GM12892 (cell line): ENCODE measurements at regions not wholly inside any gene's neighbourhood (a gene's known extent, or its start where the extent isn't known, plus 50 kb on each side); places are given as distances from the start of the nearest gene placed in this dataset.

ENCODE experiments used
- DNase-seq: peaks from one replicate; pipeline ENCODE4 v3.0.0; 2011; ENCODE audit not compliant: insufficient read length
- FAIRE-seq: peaks from 2 replicates; lab custom pipeline; 2011; peaks lifted over from hg19 to GRCh38; lab: Jason Lieb, UNC
- POLR2A ChIP-seq: IDR thresholded peaks from 2 replicates; pipeline ENCODE4 v1.6.1; 2011; ENCODE audit warnings: low read depth, low read length, control low read depth
- POLR2AphosphoS5 ChIP-seq: IDR thresholded peaks from 2 replicates; pipeline ENCODE4 v1.6.1; 2011; ENCODE audit warnings: low read depth, low read length, control low read depth
- TAF1 ChIP-seq: IDR thresholded peaks from 2 replicates; pipeline ENCODE4 v1.6.1; 2011; ENCODE audit warnings: low read depth, mild to moderate bottlenecking, control low read depth, low read length, borderline replicate concordance

- DNase-seq (no peak), FAIRE-seq (no peak)
- no peak for TF ChIP-seq POLR2A
- TF ChIP-seq POLR2AphosphoS5: no peak
- no peak for TF ChIP-seq TAF1
These were observed 60.6 kb upstream of the ADRA1B start for GRCh38 chr5:159855476-159856191.

GRCh38 chr5:159858871-159859270, 57.4 kb upstream of the ADRA1B start:
- no peak for FAIRE-seq
- DNase-seq: no peak
- TF ChIP-seq POLR2A (no peak), TAF1 (no peak), POLR2AphosphoS5 (no peak)

- FAIRE-seq (no peak), DNase-seq (no peak)
- TF ChIP-seq POLR2AphosphoS5 (no peak), POLR2A (no peak), TAF1 (no peak)
These were observed 55.2 kb upstream of the ADRA1B start for GRCh38 chr5:159861086-159861485.

GRCh38 chr5:159864885-159865691, 51.2 kb upstream of the ADRA1B start:
- TF ChIP-seq TAF1 (no peak), POLR2A (no peak), POLR2AphosphoS5 (no peak)
- FAIRE-seq (no peak), DNase-seq (no peak)

- DNase-seq: no peak
- TF ChIP-seq POLR2A (no peak), POLR2AphosphoS5 (no peak), TAF1 (no peak)
- FAIRE-seq: no peak
These were observed 50.2 kb upstream of the ADRA1B start for GRCh38 chr5:159866093-159866492.
